Neural progenitor cell (in vitro differentiated cells): ENCODE measurements at regions not wholly inside any gene's neighbourhood (a gene's known extent, or its start where the extent isn't known, plus 50 kb on each side); places are given as distances from the start of the nearest gene placed in this dataset.

ENCODE experiments used
- CTCF ChIP-seq: fragments of 200-600 bp; sonication (generic); IDR thresholded peaks from 2 replicates; pipeline ENCODE4 v1.5.1; 2017; ENCODE audit warnings: antibody characterized with exemption, mild to moderate bottlenecking
- EZH2 ChIP-seq: fragments of 200-600 bp; sonication (generic); IDR thresholded peaks from 2 replicates; pipeline ENCODE4 v1.6.1; 2017; ENCODE audit warnings: antibody characterized with exemption, mild to moderate bottlenecking, moderate library complexity
- EZH2phosphoT487 ChIP-seq: fragments of 200-600 bp; sonication (generic); IDR thresholded peaks from 2 replicates; pipeline ENCODE4 v1.6.1; 2017; ENCODE audit warnings: antibody characterized with exemption

GRCh38 chr19:32222556-32222955 lies 122.9 kb upstream of the ZNF507 start:
- TF ChIP-seq CTCF (no peak), EZH2 (no peak), EZH2phosphoT487 (no peak)
